ENCODE measurements at regions not wholly inside any gene's neighbourhood (a gene's known extent, or its start where the extent isn't known, plus 50 kb on each side); places are given as distances from the start of the nearest gene placed in this dataset.

- DNase-seq (ENCODE audit: low read depth, low spot score) (no peak), FAIRE-seq (no peak), ATAC-seq (no peak; the same call in 1 of the 3 replicates)
- WGBS (ENCODE audit: insufficient coverage, insufficient replicate concordance, low lambda C conversion rate, missing lambda C conversion rate) = 27% methylated on average over 2 of the region's 2 CpGs
- H3K9ac ChIP-seq (ENCODE audit: control insufficient read depth, insufficient read depth, low read length) = no peak overlapping the region
- peak overlapping the region; percentile 31 for H3K4me2 ChIP-seq (ENCODE audit: control insufficient read depth, insufficient read depth)
- no peaks in the 10 kb centered on the region for H4K20me1 ChIP-seq (ENCODE audit: control insufficient read depth, insufficient read depth)
- RAD21 ChIA-PET (ENCODE audit: unreplicated experiment) = no interaction called here
- intact Hi-C loops (cut with micrococcal nuclease; ENCODE audit: unreplicated experiment) = no loop called here
- CTCF ChIA-PET = interaction anchor here (1.4 kb wide), 1 partner anchor 206 kb away, joined by 3 read pairs; no protein-coding TSS in a partner anchor
- POLR2A ChIA-PET = interaction anchor here (0.5 kb wide), 1 partner anchor 78 kb away, joined by 7 read pairs; no protein-coding TSS in a partner anchor
- TF ChIP-seq ZNF274 (IDR thresholded peaks at IDR 0.05; ENCODE audit: insufficient read depth, insufficient read length) (no peak), RUNX3 (IDR thresholded peaks at IDR 0.05; ENCODE audit: low read length) (peak; percentile 29)
- H3K4me3 ChIP-seq = 0 out of 2 replicates have a peak overlapping the region, but pooled peaks have one; percentile 13
- H3K79me2 ChIP-seq (ENCODE audit: control insufficient read depth, insufficient read depth, low read length) = no peaks in the 10 kb centered on the region
- peak overlapping the region; percentile 70 for H2AFZ ChIP-seq (ENCODE audit: control insufficient read depth, low read depth, low read length)
- H3K4me1 ChIP-seq (ENCODE audit: control insufficient read depth, insufficient read depth, low read length) = peaks cover 7% of the 10 kb centered on the region
- SMC1A ChIA-PET (ENCODE audit: uncharacterized antibody, unreplicated experiment) = interaction anchor here (1.5 kb wide), 1 partner anchor 21 kb away, joined by 3 read pairs; no protein-coding TSS in a partner anchor
- H3K36me3 ChIP-seq (ENCODE audit: control insufficient read depth in 2 of 2, insufficient read depth in 2 of 2, low read length in 1 of 2) = no peaks in the 10 kb centered on the region
- H3K27me3 ChIP-seq (replicated peaks in 1 of 2; ENCODE audit: control insufficient read depth in 2 of 2, insufficient read depth in 2 of 2, low read length in 1 of 2) = no peaks in the 10 kb centered on the region
- no TSS peak for BruUV-seq (replicated peaks)
- no peaks in the 10 kb centered on the region for H3K9me3 ChIP-seq (replicated peaks; ENCODE audit: control insufficient read depth, insufficient read depth, low read length)
- no peak overlapping the region for H3K27ac ChIP-seq (ENCODE audit: control insufficient read depth, insufficient read depth)
- in situ Hi-C loops (cut with MboI) = no loop called here
Measured at GRCh38 chr13:33518452-33518851, 232.9 kb upstream of the STARD13 start.

GRCh38 chr13:33519561-33520467, 234.3 kb upstream of the STARD13 start:
- WGBS (ENCODE audit: insufficient coverage, insufficient replicate concordance, low lambda C conversion rate, missing lambda C conversion rate) = 82% methylated on average over 8 of the region's 8 CpGs
- Histone ChIP-seq H3K27ac (ENCODE audit: control insufficient read depth, insufficient read depth) (no peak overlapping the region), H3K4me3 (no peak overlapping the region), H3K79me2 (ENCODE audit: control insufficient read depth, insufficient read depth, low read length) (no peaks in the 10 kb centered on the region), H2AFZ (ENCODE audit: control insufficient read depth, low read depth, low read length) (no peak overlapping the region), H3K27me3 (replicated peaks in 1 of 2; ENCODE audit: control insufficient read depth in 2 of 2, insufficient read depth in 2 of 2, low read length in 1 of 2) (no peaks in the 10 kb centered on the region), H3K36me3 (ENCODE audit: control insufficient read depth in 2 of 2, insufficient read depth in 2 of 2, low read length in 1 of 2) (no peaks in the 10 kb centered on the region), H3K4me1 (ENCODE audit: control insufficient read depth, insufficient read depth, low read length) (peaks cover 7% of the 10 kb centered on the region), H3K9me3 (replicated peaks; ENCODE audit: control insufficient read depth, insufficient read depth, low read length) (no peaks in the 10 kb centered on the region), H4K20me1 (ENCODE audit: control insufficient read depth, insufficient read depth) (no peaks in the 10 kb centered on the region), H3K4me2 (ENCODE audit: control insufficient read depth, insufficient read depth) (no peak overlapping the region), H3K9ac (ENCODE audit: control insufficient read depth, insufficient read depth, low read length) (no peak overlapping the region)
- SMC1A ChIA-PET (ENCODE audit: uncharacterized antibody, unreplicated experiment) = interaction anchor here (1.1 to 1.5 kb wide), 2 partner anchors 8 to 22 kb away, joined by 3 read pairs; no protein-coding TSS in a partner anchor
- TF ChIP-seq SREBF1 (IDR thresholded peaks at IDR 0.05; ENCODE audit: low read length) = no peak
- TF ChIP-seq SIN3A (IDR thresholded peaks at IDR 0.05; ENCODE audit: low read depth, low read length) = no peak
- no peak for TF ChIP-seq NR2C2 (IDR thresholded peaks at IDR 0.05; ENCODE audit: borderline replicate concordance, control insufficient read depth, insufficient read length, low read depth)
- TF ChIP-seq RAD51 (IDR thresholded peaks at IDR 0.05) = no peak
- no peak for TF ChIP-seq MEF2B (IDR thresholded peaks at IDR 0.05; ENCODE audit: partially characterized antibody, poor library complexity, severe bottlenecking)
- TF ChIP-seq CREM (IDR thresholded peaks at IDR 0.05; ENCODE audit: low read depth) = no peak
- BruUV-seq (replicated peaks) = no TSS peak
- RAD21 ChIA-PET (ENCODE audit: unreplicated experiment) = no interaction called here
- in situ Hi-C loops (cut with MboI) = no loop called here
- DNase-seq (ENCODE audit: low read depth, low spot score) (no peak), FAIRE-seq (no peak), ATAC-seq (no peak)
- POLR2A ChIA-PET = no interaction called here
- intact Hi-C loops (cut with micrococcal nuclease; ENCODE audit: unreplicated experiment) = no loop called here
- CTCF ChIA-PET = interaction anchor here (1.8 kb wide), 1 partner anchor 9 kb away, joined by 6 read pairs; no protein-coding TSS in a partner anchor

Measured in GM12878 (cell line).